HG02678 (cell line): ENCODE measurements at regions not wholly inside any gene's neighbourhood (a gene's known extent, or its start where the extent isn't known, plus 50 kb on each side); places are given as distances from the start of the nearest gene placed in this dataset.
"Not testable (repeated sequence)": the region's sequence is repeated elsewhere in the genome, so short reads cannot be mapped to it uniquely, and the experiment has no call there.

ENCODE experiments used
- ATAC-seq: cut with Tn5 transposase; IDR thresholded peaks from one replicate; pipeline ENCODE4 v1.9.1; 2021; ENCODE audit warnings: mild to moderate bottlenecking, moderate library complexity; ENCODE audit not compliant: unreplicated experiment

DNA sequence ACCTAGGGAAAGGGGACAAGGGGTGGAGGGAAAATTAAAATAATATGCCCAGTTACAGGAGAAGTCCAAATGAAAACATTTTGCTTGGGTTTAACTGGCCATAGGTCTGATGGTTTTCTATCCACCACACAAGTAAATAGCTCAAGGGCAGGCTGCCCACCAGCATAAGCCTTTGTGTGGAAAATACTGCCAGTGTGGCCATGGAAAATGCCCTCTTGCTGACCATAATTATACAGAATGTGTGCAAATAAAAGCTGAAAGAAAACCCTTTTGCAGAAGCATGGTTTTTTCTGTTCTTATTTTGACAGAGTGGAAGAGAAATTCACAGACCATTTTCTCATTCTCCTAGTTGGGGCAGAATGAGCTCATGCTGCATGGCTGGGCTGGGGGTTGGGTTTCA lies 111.3 kb upstream of the SIX2 start:
- ATAC-seq, result no peak

DNA sequence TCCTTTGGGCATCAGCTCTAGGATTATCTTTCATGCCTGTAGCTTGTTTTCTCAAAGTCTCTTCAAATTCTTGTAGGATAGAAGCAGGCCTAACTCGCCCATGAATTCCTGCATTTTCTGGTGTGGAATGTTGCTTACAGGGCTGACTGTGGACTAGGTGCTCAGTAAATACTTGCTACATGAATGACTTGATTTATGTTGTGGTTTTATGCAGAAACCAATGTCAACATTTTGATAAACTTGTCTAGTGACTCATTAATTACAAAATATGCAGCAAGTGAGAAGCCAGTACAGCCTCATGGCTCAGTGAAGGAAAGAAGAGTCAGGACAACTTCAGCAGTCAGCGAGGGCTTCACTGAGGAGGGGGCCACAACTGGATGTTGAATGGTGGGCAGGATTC lies 110.6 kb upstream of the SIX2 start:
- ATAC-seq, result no peak

DNA sequence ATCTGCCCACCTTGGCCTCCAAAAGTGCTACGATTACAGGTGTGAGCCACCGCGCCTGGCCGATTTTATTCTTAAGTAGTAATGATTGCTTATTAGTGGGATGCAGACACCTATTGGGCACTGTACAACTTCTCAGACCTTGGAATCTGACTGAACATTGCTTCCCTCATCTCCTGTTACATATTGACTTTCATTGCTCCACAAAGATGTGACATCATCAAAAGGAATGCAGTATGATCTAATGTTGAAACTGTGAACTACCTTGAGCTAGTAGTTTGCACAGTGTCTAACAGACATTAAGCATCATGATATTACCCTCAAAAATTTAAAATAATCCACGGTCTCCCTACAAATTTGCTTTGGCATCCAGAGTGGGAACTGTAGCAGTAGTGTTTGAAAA lies 109.8 kb upstream of the SIX2 start:
- no peak for ATAC-seq

DNA sequence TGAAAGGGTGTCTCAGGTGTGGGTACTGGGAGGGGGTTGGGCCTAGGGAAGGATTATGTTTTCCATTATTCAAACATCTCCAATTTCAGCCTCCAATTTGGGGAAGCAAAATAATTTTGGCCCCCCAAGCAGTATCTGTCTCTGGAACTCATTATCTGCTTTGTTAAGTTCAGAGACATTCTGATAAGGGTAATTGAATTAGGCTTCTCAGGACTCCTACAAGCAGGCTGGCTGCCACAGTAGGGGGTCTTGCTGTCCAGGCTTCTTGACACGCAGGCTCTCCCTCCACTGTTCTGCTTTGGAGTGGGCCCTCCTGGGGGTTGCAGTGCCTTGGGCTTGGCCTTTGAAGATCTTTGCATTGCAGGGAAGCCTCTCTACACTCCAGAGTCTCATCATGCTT lies 108.1 kb upstream of the SIX2 start:
- no peak for ATAC-seq

DNA sequence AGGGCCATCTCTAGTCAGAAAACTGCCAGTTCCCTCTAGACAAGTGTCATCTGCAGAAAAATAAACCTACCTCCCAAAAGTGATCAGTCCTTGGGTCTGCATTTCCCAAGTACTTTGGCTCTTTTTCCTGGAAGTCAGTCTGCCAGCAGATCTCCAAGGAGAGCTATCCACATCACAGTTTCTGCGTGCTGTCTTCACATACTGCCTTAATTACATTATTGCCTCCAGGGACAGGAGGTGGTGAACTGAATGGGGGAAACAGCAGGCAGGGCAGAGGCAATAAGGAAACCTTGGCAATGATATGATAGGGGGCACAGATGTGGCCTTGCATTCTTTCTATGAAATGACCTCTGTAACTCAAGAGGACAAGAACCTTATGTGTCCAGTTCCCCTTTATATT lies 105.9 kb upstream of the SIX2 start:
- ATAC-seq, result no peak

DNA sequence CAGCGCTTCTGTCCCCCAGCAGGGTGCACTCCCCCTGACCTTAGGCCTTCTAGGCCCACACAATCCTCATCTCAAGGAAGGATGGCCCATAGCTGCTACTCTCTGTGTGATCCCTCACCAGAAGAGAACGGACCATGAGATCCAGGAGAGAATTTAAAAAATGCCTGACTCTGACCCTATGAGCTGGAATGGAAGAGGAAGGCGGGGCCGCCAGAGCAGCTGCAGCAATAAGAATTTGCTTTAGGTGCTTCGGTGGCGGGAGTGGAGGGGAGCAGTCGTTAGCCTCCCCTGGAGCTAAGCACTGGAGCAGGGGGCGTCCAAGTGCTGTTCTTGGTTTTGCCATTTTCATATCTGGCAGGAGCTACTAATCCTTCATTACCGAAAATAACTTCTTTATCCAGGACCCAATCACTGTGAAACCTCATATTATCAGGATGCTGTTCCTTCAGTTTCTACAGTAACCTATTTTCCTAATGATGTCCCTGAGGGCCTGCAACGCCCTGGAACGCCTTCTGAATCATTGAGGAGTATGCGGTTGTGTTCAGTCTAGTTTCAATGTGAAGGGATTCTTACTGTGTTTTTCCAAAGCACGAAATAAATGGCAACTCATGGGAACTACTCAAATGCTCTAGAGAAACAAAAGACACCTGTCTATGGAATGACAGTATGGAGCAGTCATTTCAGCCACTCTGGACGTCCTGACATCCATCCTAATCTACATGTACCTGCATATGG lies 105.1 kb upstream of the SIX2 start:
- no peak for ATAC-seq

DNA sequence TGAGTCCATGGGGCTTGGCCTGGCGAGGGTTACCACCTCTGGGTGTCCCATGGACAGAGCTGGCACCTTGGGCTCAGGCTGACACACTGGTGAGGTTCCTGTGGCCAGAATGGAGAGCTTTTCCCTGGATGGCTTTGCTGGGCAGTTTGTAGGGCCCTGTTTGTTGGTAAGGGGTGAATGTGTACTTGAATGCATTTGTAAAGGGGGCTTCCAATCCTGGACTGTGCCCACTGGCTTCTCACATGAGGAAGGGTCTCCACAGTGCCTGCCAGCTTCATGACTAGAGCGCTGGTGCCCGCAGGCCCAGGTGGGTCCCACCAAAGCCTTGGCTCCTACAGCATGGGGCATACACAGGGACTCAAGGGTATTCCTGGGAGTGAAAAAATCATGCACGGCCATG lies 103.5 kb upstream of the SIX2 start:
- ATAC-seq, result no peak

DNA sequence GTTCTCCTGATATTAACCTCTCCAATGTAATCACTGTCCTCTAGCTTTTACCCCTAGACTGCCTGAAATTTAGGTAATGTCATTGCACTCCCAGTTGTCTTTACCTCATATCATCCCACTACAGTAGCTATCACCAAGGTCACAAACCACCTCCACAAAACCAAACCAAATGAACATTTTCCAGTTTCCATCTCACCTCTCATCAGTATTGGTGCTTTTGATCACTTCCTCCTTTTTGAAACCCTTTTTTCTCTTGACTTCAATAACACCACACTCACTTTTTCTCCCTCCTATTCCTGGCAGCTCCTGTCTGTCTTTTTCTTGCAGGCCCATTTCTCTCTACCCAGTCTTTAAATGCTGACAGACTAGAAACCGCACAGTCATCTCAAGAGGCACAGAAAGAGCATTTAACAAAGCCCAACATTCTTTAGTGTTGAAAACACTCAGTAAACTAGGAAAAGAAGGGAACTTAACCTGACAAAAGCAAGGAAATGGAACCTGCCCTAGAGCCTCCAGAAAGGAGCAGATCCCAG lies 95.9 kb upstream of the SIX2 start:
- no peak for ATAC-seq

DNA sequence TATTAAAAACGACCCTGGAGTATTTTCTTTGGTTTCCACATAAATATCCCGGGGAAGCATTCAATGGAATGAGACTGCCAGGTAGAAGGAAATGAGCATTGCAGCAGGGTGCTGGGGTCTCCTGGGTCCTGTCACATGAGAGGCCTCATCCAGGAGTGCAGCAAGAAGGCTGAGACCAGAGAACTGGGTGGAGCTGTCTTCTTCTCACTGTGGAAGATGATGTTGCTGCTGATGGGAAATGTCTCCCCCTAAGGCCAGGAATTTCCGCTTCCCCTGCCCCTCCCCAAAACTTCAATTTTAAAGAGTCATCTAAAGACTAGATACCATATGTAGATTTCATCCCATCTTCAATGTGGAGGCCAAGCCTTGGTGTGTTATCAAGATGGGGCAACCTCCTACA lies 95.2 kb upstream of the SIX2 start:
- ATAC-seq, result no peak

DNA sequence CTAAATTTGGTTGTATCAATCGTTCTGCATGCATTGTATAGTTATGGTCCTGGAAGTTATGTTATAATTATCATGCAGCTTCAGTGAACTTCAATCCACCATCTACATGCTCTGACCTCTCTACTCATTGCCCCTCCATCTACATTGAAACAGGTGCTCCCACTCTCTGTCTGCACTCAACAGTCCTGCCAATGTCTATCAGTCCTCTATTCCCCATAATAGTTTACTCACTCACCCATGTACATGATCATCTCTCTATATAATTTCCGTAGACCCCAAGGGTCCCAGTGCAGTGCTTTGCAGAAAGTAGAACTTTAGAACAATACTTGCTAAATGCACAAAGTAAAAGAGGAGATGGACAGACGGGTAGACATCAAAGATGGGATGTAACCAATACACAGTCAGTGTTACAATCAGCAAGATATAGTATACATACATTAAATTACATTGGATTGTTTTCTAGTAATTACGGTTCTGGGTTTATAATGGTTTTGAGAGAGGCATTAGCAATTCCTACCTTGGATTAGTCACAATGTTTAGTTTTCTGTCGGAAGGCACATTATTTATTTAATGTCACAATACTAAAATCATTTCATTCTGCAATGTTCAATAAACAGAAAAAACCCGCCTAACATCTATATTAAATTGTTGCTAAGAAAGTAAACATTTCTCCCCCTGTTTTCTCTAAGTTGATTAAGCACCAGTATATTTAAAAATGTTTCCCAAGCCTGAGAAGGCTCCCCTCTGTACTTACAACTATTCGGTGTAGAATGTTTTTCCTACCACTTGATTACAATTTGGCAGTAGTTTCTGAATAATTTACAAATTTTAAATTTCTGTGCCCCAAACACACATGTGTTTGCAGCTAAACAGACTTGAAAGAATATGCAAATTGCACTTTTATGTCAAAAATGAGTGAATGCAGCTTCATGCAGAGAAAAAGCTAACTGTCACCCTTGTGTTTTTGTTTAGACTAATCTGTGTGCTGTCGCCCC lies 94.4 kb upstream of the SIX2 start:
- no peak for ATAC-seq

DNA sequence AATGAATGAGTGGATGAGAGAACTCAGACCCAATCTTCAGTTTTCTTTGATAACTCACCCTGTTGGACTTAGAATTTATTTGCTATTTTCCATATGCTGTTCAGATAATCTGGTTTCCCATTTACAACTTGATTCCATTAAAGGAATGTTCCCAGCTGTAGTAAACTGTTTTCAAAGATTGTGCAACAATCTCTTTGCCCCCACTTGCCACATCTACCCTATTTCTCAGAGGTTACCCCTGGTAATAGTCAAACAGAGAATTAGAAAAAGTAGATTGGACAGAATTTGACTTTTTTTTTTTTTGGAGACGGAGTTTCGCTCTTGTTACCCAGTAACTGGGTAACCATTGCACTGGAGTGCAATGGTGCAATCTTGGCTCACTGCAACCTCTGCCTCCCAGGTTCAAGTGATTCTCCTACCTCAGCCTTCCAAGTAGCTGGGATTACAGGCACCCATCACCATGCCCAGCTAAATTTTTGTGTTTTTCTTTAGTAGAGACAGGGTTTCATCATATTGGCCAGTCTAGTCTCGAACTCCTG lies 93.4 kb upstream of the SIX2 start:
- ATAC-seq, result no peak

DNA sequence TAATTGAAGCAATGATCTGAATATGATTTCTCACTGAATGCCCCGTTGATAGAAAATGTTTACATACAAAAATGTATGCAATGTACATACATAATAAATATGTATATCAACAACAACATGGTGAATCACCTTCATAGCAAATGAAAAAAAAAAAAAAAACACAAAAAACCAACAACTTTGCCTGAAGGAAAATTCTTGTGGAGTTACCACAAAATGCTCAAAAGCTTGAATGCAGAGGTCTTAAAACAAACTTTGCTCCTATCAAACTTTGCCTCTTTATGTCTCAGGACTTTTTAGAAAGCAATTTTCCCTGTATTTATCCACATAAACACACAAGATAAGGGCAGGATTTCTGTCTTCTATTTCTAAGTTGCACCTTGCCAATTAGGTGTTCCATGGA lies 92.9 kb upstream of the SIX2 start:
- ATAC-seq, result no peak

DNA sequence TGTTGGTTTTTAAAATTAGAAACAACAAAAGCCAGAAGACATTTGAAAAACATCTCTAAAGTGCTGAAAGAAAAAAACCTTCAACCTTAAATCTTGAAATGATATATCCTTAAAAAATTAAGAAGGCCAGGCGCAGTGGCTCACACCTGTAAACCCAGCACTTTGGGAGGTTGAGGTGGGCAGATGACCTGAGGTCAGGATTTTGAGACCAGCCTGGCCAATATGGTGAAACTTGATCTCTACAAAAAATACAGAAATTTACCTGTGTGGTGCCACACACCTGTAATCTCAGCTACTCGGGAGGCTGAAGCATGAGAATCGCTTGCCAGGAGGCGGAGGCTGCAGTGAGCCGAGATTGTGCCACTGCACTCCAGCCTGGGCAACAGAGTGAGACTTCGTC lies 87.7 kb upstream of the SIX2 start:
- ATAC-seq, result no peak

DNA sequence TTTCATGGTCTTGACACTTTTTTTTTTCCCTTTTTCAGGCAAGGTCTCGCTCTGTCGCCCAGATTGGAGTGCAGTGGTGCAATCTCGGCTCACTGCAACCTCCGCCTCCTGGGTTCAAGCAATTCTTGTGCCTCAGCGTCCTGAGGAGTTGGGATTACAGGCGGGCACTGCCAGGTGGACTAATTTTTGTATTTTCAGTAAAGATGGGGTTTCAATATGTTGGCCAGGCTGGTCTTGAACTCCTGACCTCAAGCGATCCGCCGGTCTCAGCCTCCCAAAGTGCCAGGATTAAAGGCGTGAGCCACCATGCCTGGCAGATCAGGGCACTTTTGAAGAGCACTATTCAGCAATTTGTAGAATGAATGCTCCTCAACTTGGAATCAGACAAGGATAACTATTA lies 86.8 kb upstream of the SIX2 start:
- not testable (repeated sequence) for ATAC-seq

DNA sequence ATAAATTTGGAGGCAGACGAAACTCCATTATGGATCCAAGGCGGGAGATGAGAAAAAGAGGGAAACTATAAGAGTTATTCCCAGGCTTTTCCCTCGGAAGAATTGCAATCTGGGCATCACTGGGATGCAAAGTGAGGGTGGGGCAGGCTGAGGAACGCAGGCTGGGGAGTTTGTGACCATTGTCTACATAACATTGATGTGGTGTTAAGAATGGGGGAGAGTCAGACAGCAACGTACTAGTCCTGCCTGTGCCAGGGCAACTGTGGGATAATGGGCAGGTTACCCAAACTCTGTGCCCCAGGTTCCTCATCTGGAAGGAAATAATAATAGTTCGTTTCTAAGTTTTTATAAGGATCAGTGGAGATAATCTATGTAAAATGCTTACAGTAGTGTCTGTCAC lies 84.4 kb upstream of the SIX2 start:
- ATAC-seq, result no peak

DNA sequence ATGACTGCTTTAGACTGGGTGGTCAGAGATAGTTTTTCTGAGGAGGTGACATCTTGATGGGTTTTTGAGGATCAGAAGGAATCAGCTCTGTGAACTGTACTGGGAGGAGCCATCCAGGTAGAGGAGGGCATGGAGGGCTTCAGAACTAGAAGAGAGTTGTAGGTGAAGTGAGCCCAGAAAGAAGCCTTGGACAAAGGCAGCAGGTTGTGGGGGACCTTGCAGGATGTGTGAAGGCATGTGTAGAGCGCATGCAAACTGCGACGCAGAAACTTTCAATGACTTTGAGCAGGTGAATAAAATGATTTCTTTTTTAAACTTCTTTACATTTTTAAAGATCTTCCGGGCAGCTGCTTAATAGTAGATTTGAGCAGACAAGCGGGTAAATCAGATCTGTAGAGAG lies 83.9 kb upstream of the SIX2 start:
- no peak for ATAC-seq

DNA sequence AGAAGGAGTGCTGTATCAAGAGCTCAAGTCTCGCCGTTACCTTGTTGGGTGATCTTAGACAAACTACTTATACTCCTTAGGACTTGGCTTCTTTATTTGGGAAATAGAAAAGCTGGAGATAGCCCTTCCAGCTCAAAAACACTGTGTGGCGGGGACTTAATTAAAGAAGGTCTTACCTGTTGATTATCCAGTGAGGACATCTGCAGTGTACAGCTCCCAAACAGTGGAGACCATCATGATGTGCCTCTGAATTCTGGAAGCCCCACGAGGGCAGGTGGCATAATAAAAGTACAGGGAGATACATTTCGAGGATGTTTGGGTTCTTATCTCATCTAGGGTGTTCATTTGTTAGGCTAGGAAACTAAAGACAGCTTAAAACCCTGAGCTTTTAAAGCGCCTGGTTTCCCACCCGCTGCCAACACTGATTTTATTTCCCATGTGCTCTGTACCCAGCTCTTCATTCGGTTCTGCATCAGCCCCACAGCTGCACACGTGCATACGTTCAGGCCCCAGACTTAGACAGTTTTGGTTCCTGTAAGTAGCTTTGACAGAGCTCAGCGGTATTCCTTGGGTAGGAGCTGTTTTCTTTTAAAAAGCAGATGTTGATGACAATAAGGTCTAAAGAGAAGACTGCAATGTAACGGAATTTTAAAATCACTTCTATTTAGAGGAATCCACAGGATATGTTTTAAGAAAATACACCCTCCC lies 80.5 kb upstream of the SIX2 start:
- no peak for ATAC-seq

DNA sequence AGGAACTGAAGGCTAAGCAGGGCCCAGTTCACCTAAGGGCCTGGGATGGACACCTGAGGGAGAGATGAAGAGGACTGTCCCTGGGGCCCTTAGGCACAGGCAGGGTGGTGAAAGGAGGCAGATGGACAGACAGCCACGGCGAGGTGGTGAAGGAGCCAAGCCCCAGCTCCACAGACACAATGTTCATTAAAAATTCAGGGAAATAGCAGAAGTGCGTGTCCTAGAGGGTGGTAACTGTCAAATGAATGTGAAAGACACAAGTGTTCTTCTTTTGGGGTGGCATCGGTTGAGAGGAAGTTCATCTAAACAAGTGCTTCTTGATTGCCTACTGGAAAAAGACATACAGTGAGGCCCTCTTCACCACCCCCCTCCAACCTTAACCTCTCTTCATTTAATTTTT lies 76.2 kb upstream of the SIX2 start:
- no peak for ATAC-seq

DNA sequence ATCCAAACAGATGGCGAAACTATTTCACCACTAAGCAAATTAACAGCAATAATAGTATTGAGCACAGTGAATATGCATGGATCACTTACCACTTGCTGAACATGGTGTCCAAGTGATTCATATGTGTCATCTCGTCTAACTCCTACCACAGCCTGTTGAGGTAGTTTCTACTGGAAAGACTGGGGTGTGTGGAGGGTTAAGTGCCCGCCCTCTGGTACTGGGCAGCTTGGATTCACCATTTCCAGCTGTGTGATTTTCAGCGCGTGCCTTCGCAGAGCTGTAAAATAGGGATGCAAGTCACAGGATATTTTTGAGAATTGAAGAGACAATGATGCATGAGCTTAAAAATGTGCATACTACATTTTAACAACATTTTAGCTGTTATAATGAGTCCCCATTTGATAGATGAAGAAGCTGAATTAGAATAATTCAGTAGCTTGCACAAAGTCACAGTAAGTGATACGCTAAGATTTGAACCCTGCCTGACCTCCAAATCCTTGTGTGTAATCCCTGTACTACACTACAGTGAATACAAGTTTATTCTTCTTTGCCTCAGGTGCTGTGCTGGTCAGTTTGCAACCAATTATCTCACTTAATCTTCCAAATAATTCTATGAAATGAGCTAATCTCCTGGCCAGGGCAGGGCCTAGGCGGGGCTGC lies 75.2 kb upstream of the SIX2 start:
- no peak for ATAC-seq

DNA sequence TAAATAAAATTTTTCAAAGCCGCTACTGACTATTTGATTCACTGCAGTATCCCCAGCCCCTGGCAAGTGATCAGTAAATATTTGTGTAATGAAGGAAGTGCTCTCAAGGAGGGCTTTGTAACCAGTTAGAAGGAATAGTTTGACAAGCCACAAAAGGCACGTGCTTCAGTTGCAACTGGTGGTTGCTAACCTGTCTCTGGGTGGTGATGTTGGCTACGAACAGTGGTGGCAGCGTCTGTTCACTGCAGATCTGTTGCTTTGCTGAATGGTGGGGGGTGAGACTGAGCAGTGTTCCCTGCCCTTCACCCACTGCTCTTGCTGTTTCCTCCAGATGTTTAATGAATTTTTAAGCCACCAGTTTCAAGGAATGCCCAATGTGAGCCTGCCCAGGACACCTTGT lies 73.9 kb upstream of the SIX2 start:
- ATAC-seq, result no peak

DNA sequence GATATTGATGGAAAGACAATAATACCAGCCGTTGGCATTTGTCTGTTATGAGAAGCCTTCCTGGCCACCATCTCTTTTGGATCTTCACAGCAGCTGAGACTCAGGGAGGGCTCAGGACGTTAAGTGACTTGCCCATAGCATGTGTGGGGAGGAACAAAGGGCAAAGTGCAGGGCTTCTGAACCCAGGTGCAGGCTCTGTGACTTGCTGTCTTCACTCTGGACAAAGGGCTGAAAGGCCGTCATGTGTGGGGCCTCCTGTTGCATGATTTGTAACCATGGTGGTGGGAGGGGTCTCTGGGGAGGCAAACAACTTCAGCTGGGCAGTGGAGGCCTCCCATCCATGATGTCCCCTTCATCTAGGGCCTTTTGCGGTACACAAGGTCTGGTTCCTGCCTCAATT lies 65.5 kb upstream of the SIX2 start:
- no peak for ATAC-seq
